ENCODE measurements at regions not wholly inside any gene's neighbourhood (a gene's known extent, or its start where the extent isn't known, plus 50 kb on each side); places are given as distances from the start of the nearest gene placed in this dataset.
"Not testable (repeated sequence)": the region's sequence is repeated elsewhere in the genome, so short reads cannot be mapped to it uniquely, and the experiment has no call there.

- DNase-seq (ENCODE audit: low spot score) = no peak
These were observed 650.7 kb upstream of the GRID2 start for GRCh38 chr4:91653067-91653466.

GRCh38 chr4:91681091-91681490 lies 622.7 kb upstream of the GRID2 start:
- no peak for DNase-seq (ENCODE audit: low spot score)

- DNase-seq (ENCODE audit: low spot score) = no peak
These were observed 622.2 kb upstream of the GRID2 start for GRCh38 chr4:91681544-91681943.

GRCh38 chr4:91684955-91685354 lies 618.8 kb upstream of the GRID2 start:
- DNase-seq (ENCODE audit: low spot score) = no peak

GRCh38 chr4:91688413-91688812 lies 615.4 kb upstream of the GRID2 start:
- no peak for DNase-seq (ENCODE audit: low spot score)

GRCh38 chr4:91699691-91700090 lies 604.1 kb upstream of the GRID2 start:
- not testable (repeated sequence) for DNase-seq (ENCODE audit: low spot score)

GRCh38 chr4:91729851-91730250 lies 573.9 kb upstream of the GRID2 start:
- no peak for DNase-seq (ENCODE audit: low spot score)

GRCh38 chr4:91734682-91735081 lies 569.1 kb upstream of the GRID2 start:
- no peak for DNase-seq (ENCODE audit: low spot score)

- DNase-seq (ENCODE audit: low spot score) = not testable (repeated sequence)
These were observed 564.9 kb upstream of the GRID2 start for GRCh38 chr4:91738831-91739230.

- DNase-seq (ENCODE audit: low spot score) = no peak
These were observed 557.2 kb upstream of the GRID2 start for GRCh38 chr4:91746551-91746950.

GRCh38 chr4:91751961-91752360 lies 551.8 kb upstream of the GRID2 start:
- no peak for DNase-seq (ENCODE audit: low spot score)

GRCh38 chr4:91754716-91755115 lies 549.0 kb upstream of the GRID2 start:
- no peak for DNase-seq (ENCODE audit: low spot score)

- no peak for DNase-seq (ENCODE audit: low spot score)
These were observed 545.3 kb upstream of the GRID2 start for GRCh38 chr4:91758487-91758886.

GRCh38 chr4:91764085-91764484 lies 539.7 kb upstream of the GRID2 start:
- no peak for DNase-seq (ENCODE audit: low spot score)

GRCh38 chr4:91769912-91770311 lies 533.9 kb upstream of the GRID2 start:
- DNase-seq (ENCODE audit: low spot score) = no peak

GRCh38 chr4:91791631-91792030 lies 512.1 kb upstream of the GRID2 start:
- DNase-seq (ENCODE audit: low spot score) = not testable (repeated sequence)

GRCh38 chr4:91795947-91796346 lies 507.8 kb upstream of the GRID2 start:
- no peak for DNase-seq (ENCODE audit: low spot score)

GRCh38 chr4:91812319-91812718 lies 491.4 kb upstream of the GRID2 start:
- no peak for DNase-seq (ENCODE audit: low spot score)

GRCh38 chr4:91824773-91825172 lies 479.0 kb upstream of the GRID2 start:
- DNase-seq (ENCODE audit: low spot score) = no peak

GRCh38 chr4:91826186-91826585 lies 477.6 kb upstream of the GRID2 start:
- no peak for DNase-seq (ENCODE audit: low spot score)

GRCh38 chr4:91827914-91828313 lies 475.9 kb upstream of the GRID2 start:
- no peak for DNase-seq (ENCODE audit: low spot score)

GRCh38 chr4:91829531-91829930 lies 474.2 kb upstream of the GRID2 start:
- DNase-seq (ENCODE audit: low spot score) = no peak

- DNase-seq (ENCODE audit: low spot score) = no peak
These were observed 472.9 kb upstream of the GRID2 start for GRCh38 chr4:91830681-91831395.

- DNase-seq (ENCODE audit: low spot score) = no peak
These were observed 466.1 kb upstream of the GRID2 start for GRCh38 chr4:91837608-91838029.
